Right lobe of liver (tissue), 6 donors: ENCODE measurements at regions not wholly inside any gene's neighbourhood (a gene's known extent, or its start where the extent isn't known, plus 50 kb on each side); places are given as distances from the start of the nearest gene placed in this dataset.
"Not testable (repeated sequence)": the region's sequence is repeated elsewhere in the genome, so short reads cannot be mapped to it uniquely, and the experiment has no call there.

Experiments used
- ATAC-seq, 4 donors: fragments of 200-7000 bp; cut with Tn5 transposase; one replicate each; pipeline ENCODE4 v1.9.1; 2020; ENCODE audit warnings: mild to moderate bottlenecking in 4 of 4, moderate library complexity in 4 of 4
- DNase-seq, 3 donors: peaks; one replicate each; pipeline ENCODE4 v3.0.0-alpha.2; 2020
- H3K27ac ChIP-seq, 3 donors: fragments of 200-600 bp; one replicate each; pipeline ENCODE4 v1.8.0; 2022
- H3K27me3 ChIP-seq, 2 donors: fragments of 200-600 bp; one replicate each; pipeline ENCODE4 v1.8.0; 2022
- H3K36me3 ChIP-seq, 4 donors: fragments of 200-600 bp; sonication (generic) in 1 of 4; one replicate each; pipeline versions ENCODE4 v1.5.1 to v1.8.0; 2017 to 2022; ENCODE audit warnings: control low read depth in 1 of 4
- H3K4me1 ChIP-seq, 4 donors: fragments of 200-600 bp; sonication (generic) in 1 of 4; one replicate each; pipeline versions ENCODE4 v1.5.1 to v1.8.0; 2017 to 2022; ENCODE audit warnings: control low read depth in 1 of 4
- H3K4me3 ChIP-seq, 3 donors: fragments of 200-600 bp; one replicate each; pipeline ENCODE4 v1.8.0; 2022
- H3K9me3 ChIP-seq, 4 donors: fragments of 200-600 bp; sonication (generic) in 1 of 4; one replicate each; pipeline versions ENCODE4 v1.5.1 to v1.8.0; 2017 to 2022; ENCODE audit warnings: control low read depth in 1 of 4
- POLR2A ChIP-seq: fragments of 450-650 bp; IDR thresholded peaks from one replicate; pipeline ENCODE4 v1.6.1; 2017; ENCODE audit warnings: antibody characterized with exemption, mild to moderate bottlenecking
- WGBS: methylation state at CpG from one replicate; pipeline ENCODE4 v1.1.6; 2018; ENCODE audit warnings: low coverage, low lambda C conversion rate; ENCODE audit not compliant: insufficient coverage; ENCODE audit errors: missing lambda C conversion rate; 5-methylcytosine and 5-hydroxymethylcytosine counted together
- intact Hi-C, 2 donors: fragments of 100-400 bp; cut with DNase I; formaldehyde crosslinking; loops; one replicate each; pipeline versions ENCODE4 v1.11.2 to v1.14.1; 2022
- TF ChIP-seq, protein P1 (sequence below), 4 donors: fragments of 200-600 bp in 3 of 4; fragments of 450-650 bp in 1 of 4; IDR thresholded peaks; one replicate each; pipeline versions ENCODE4 v1.5.1 to v1.8.0; 2016 to 2022; ENCODE audit warnings: antibody characterized with exemption in 4 of 4, mild to moderate bottlenecking in 2 of 4
- donor health status: DM: no; HTN: yes; CAD: no.
- donor health status: DM: no; HTN: no; CAD: no.
- donor health status: DM: no; HTN: no; CAD: no.
- donor health status: DM: no; HTN: yes; CAD: no.
- donor health status: DM: no; HTN: yes; CAD: no.

DNA sequence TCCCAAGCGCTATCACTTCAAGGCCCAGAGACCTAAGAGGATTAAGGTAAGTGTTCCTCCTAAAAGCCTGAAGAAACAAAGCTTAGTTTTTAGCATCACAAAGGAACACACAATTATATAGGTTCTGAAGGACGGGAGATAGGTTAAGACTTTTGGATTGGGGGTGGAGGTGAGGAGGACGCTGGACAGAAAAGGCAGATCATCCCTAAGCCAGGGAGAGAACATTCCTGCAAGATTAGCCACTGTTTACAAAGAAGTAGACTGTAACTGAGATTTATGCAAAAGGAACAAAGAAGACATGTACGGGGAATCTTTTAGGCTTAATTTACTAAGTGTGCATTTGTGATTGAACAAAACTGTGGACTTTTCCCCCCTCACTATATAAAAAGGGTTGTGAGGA, 184.1 kb upstream of the IRX5 start:
- H3K4me3 ChIP-seq: no peak overlapping the region
- no peaks in the 10 kb centered on the region for H3K4me1 ChIP-seq
- 45% methylated on average over 4 of the region's 4 CpGs for WGBS
- H3K27me3 ChIP-seq: no peaks in the 10 kb centered on the region
- TF ChIP-seq, protein P1, sequence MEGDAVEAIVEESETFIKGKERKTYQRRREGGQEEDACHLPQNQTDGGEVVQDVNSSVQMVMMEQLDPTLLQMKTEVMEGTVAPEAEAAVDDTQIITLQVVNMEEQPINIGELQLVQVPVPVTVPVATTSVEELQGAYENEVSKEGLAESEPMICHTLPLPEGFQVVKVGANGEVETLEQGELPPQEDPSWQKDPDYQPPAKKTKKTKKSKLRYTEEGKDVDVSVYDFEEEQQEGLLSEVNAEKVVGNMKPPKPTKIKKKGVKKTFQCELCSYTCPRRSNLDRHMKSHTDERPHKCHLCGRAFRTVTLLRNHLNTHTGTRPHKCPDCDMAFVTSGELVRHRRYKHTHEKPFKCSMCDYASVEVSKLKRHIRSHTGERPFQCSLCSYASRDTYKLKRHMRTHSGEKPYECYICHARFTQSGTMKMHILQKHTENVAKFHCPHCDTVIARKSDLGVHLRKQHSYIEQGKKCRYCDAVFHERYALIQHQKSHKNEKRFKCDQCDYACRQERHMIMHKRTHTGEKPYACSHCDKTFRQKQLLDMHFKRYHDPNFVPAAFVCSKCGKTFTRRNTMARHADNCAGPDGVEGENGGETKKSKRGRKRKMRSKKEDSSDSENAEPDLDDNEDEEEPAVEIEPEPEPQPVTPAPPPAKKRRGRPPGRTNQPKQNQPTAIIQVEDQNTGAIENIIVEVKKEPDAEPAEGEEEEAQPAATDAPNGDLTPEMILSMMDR (IDR thresholded peaks at IDR 0.05): no peak
- no peak for TF ChIP-seq POLR2A
- ATAC-seq (no peak), DNase-seq (no peak)
- no peaks in the 10 kb centered on the region for H3K36me3 ChIP-seq
- no peak overlapping the region for H3K27ac ChIP-seq
- intact Hi-C loops: no loop called here
- H3K9me3 ChIP-seq: no peaks in the 10 kb centered on the region

DNA sequence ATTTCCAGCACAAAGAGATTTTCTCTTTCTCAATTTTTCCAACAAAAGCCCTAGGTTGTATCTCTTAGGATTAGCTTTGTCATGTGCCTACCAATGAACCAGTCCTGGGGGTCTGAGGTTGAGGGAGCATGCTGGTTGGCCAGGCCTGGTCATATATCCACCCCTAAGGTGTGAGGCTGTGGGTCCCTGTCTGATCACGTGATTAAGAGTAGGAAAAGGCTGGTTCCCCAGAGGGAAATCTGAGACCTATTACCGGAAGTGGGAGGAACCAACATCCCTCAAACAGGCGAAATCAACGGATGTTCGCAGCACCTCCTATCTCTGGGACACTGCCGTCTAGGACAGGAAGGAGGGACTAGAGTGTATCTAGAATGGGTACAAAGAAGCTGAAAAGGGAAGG, 185.7 kb upstream of the IRX5 start:
- TF ChIP-seq, protein P1 (IDR thresholded peaks at IDR 0.05): no peak
- TF ChIP-seq POLR2A: no peak
- intact Hi-C loops: no loop called here

DNA sequence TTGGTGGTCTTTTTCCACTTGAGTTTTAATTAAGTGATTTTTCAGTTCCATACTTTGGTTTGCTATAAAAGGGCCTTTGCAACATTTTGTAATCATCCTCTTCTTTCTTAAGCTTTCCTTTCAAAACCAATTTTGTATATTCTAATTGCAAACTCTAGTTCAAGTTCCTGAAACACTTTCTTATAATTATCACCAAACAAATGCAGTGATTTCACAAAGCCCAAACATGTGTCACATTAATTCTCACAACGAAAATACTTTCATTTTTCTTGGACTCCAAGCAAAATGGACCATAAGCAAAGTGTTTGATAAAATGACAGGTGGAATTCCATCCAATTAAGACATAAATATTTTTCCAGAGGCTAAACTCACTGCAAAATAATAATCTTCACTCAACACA, 188.2 kb upstream of the IRX5 start:
- H3K27me3 ChIP-seq: no peaks in the 10 kb centered on the region
- H3K27ac ChIP-seq: no peak overlapping the region
- no peaks in the 10 kb centered on the region for H3K36me3 ChIP-seq
- intact Hi-C loops: no loop called here
- no peaks in the 10 kb centered on the region for H3K4me1 ChIP-seq
- DNase-seq (no peak), ATAC-seq (no peak)
- 48% methylated on average over 1 of the region's 1 CpG for WGBS
- TF ChIP-seq, protein P1 (IDR thresholded peaks at IDR 0.05): no peak
- TF ChIP-seq POLR2A: no peak
- no peaks in the 10 kb centered on the region for H3K9me3 ChIP-seq
- no peak overlapping the region for H3K4me3 ChIP-seq

More for the DNA sequence above, 185.7 kb upstream of the IRX5 start:
- ATAC-seq (no peak), DNase-seq (no peak)
- H3K27ac ChIP-seq: no peak overlapping the region
- no peaks in the 10 kb centered on the region for H3K36me3 ChIP-seq
- no peaks in the 10 kb centered on the region for H3K27me3 ChIP-seq
- no peak overlapping the region for H3K4me3 ChIP-seq
- H3K9me3 ChIP-seq: no peaks in the 10 kb centered on the region
- no peaks in the 10 kb centered on the region for H3K4me1 ChIP-seq
- WGBS: 56% methylated on average over 6 of the region's 6 CpGs

DNA sequence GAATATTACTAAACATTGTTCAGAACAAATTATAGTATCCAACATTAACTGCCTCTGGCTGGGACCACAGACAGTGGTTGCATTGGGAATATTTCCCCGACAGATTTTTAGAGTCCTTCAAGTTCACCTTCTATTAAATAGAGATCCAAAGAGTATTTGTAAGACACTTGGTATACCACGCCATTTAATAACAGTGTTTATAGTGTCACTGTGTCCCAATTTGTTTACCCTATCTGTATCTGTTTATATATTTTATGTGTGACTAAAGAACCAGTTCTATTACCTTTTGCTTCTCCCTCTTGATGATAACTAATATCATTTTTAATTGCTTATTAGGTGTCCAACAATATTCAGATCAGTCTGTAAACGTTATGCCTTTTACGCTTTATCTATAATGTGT, 191.3 kb upstream of the IRX5 start:
- TF ChIP-seq, protein P1 (IDR thresholded peaks at IDR 0.05): no peak
- TF ChIP-seq POLR2A: no peak
- Histone ChIP-seq H3K36me3 (no peaks in the 10 kb centered on the region), H3K9me3 (no peaks in the 10 kb centered on the region), H3K27ac (no peak overlapping the region), H3K4me1 (no peaks in the 10 kb centered on the region), H3K27me3 (no peaks in the 10 kb centered on the region), H3K4me3 (no peak overlapping the region)
- WGBS: 74% methylated on average over 4 of the region's 4 CpGs
- DNase-seq (no peak), ATAC-seq (no peak)
- intact Hi-C loops: no loop called here

DNA sequence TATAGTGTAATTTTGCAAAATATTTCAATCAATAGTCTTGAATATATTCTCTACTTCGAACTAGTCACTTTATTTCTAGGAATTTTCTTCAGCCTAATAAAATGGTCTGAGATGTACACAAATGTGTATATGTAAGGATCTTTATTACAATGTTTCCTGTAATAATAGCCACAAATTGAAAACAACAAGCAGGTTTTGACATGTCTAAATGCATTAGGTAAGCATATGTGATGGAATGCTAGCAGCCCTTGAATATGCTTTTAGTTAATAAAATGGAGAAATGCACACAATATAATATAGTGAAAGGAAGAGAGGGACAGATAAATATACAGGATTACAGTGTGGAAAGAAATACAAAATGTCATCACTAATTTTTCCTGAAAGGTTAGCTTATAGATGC, 196.5 kb upstream of the IRX5 start:
- no peak for ATAC-seq
- 21% methylated on average over 1 of the region's 1 CpG for WGBS
- DNase-seq: no peak
- TF ChIP-seq POLR2A: no peak
- TF ChIP-seq, protein P1 (IDR thresholded peaks at IDR 0.05): no peak
- intact Hi-C loops: no loop called here
- H3K9me3 ChIP-seq: no peaks in the 10 kb centered on the region
- no peak overlapping the region for H3K4me3 ChIP-seq
- H3K36me3 ChIP-seq: no peaks in the 10 kb centered on the region
- H3K4me1 ChIP-seq: no peaks in the 10 kb centered on the region
- no peak overlapping the region for H3K27ac ChIP-seq
- no peaks in the 10 kb centered on the region for H3K27me3 ChIP-seq

DNA sequence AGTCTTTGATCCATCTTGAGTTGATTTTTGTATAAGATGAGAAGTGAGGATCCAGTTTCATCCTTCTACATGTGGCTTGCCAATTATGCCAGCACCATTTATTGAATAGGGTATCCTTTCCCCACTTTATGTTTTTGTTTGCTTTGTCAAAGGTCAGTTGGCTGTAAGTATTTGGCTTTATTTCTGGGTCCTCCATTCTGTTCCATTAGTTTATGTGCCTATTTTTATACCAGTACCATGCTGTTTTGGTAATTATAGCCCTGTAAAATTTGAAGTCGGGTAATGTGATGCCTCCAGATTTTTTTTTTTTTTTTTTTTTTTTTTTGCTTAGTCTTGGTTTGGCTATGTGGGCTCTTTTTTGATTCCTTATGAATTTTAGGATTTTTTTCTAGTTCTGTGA, 203.0 kb upstream of the IRX5 start:
- WGBS: 89% methylated on average over 1 of the region's 1 CpG
- not testable (repeated sequence) for ATAC-seq

More for the DNA sequence above, 203.0 kb upstream of the IRX5 start:
- H3K27ac ChIP-seq, H3K27me3 ChIP-seq, DNase-seq, H3K9me3 ChIP-seq, H3K4me1 ChIP-seq, intact Hi-C loops, H3K4me3 ChIP-seq, H3K36me3 ChIP-seq: not testable (repeated sequence)
